ENCODE measurements at regions not wholly inside any gene's neighbourhood (a gene's known extent, or its start where the extent isn't known, plus 50 kb on each side); places are given as distances from the start of the nearest gene placed in this dataset.

DNA sequence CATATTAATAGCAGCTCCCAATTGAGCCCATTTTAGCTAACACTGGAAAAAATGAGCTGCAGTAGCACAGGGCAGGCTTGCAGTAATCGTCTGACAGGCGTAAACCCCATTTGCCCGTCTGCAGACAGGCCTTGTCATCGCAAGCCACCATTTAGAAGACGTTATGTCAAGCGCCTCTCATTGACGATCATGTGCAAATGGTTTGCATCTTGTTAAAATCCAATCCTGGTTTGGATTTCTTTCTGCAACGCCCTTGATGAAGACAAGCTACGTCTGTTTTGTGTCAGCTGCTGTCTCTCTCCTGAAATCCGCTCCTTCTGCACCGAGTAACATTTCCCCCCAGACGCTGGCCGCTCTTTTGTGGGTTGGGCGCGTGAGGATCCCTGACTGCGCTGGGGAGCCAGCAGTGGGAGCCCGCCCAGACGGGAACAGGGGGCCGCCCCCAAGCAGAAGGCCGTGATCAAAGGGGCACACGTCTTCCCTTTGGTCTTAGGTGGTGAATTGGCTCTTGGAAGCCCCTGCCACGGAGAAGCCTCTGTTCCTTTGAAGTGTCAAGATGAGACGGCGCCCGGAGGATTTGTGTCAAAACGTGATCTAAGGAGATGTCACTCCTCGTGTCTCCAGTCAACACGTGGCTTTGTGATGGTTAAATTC, 84.2 kb upstream of the GPC1 start:
- Histone ChIP-seq H3K4me1 (replicated peaks in 1 of 2) (no peaks in the 10 kb centered on the region), H3K27ac (no peak overlapping the region), H3K4me3 (no peak overlapping the region)
- ATAC-seq (replicated peaks in 6 of 8): peak in 2 of 8 experiments; percentile 74 to 86
- WGBS, 10 experiments: 0 to 87% (median 60%) methylated on average over 1 to 13 of the region's 28 CpGs; no CpG with 5 or more reads in 3 of the 10 experiments
- in situ Hi-C loops (cut with MboI; ENCODE audit: low pct_unique_long_range_greater_than_20kb in 2 of 9, low sequenced_read_pairs in 9 of 9, unreplicated experiment in 9 of 9): loop anchor here in 1 of 9 experiments (25.0 kb wide), 1 partner anchor 111 kb away; no protein-coding TSS in a partner anchor

DNA sequence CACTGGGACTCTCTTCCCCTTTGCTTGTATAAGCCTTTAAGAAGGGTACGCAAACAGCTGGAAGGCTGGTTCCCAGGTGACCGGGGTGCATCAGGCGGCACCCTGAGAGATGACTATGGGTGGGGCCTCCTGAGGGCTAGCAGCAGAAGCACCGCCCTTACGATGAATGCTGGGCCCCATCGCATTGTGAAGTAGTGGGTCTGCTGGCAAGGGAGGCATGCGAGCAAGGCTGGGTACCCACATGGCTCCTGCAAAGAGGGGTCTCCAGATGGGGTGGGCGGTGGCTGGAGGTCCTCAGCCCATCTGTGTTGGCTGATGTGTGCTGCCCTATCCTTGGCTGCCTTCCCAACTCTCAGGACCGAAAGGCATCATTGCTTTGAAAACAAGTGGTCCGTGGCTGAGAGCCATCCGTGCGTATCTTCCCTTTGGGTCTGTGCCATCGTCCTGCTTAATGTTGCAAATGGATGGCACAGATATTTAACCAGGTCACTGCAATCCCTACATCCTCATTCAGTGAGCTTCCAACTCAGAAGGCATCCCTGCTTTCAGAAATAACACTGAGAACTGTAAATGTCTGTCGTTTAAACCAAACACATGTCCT, 83.5 kb upstream of the GPC1 start:
- H3K4me1 ChIP-seq (replicated peaks in 1 of 2): no peaks in the 10 kb centered on the region
- no peak overlapping the region for H3K27ac ChIP-seq
- in situ Hi-C loops (cut with MboI; ENCODE audit: low pct_unique_long_range_greater_than_20kb in 2 of 9, low sequenced_read_pairs in 9 of 9, unreplicated experiment in 9 of 9): loop anchor here in 1 of 9 experiments (25.0 kb wide), 1 partner anchor 110 kb away; no protein-coding TSS in a partner anchor
- 20 to 90% (median 67%) methylated on average over 1 to 10 of the region's 14 CpGs; no CpG with 5 or more reads in 1 of the 10 experiments for WGBS, 10 experiments
- H3K4me3 ChIP-seq: no peak overlapping the region
- ATAC-seq (replicated peaks in 6 of 8): no peak

DNA sequence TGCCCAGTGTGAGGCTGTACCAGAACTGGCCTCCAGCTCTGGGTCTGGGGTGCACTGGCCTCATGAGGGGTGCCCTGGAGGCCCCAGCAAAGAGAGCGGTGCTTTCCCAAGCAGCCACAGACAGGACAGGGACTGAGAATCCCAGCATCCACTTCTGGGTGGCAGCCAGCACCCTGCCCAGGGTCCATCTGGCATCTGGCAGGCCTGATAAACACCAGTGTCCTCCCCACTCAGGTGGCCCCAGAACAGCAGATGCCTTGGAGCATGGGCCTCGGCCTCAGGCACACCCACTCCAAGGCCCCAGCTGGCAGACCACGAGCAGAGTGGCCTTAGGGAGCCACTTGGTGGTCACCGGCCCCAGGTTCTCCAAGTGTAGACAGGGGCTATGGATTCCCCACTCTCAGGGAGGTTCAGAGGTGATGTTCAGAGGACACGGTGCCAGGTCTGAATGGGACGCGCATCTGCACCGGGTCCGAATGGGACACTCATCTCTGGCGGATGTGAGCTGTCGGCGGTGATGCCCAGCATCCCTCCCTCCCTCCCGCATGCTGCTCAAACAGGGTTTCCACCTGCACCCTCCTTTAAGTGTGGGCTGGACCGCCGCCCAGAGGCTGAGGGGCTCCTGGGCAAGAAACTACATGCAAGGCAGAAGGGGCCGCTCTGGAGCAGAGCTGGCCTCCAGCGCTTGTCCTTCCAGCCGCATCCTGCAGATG, 82.2 kb upstream of the GPC1 start:
- in situ Hi-C loops (cut with MboI; ENCODE audit: low pct_unique_long_range_greater_than_20kb in 2 of 9, low sequenced_read_pairs in 9 of 9, unreplicated experiment in 9 of 9): loop anchor here in 1 of 9 experiments (25.0 kb wide), 1 partner anchor 109 kb away; no protein-coding TSS in a partner anchor
- WGBS, 10 experiments: 86 to 100% (median 88%) methylated on average over 1 to 10 of the region's 18 CpGs; no CpG with 5 or more reads in 6 of the 10 experiments
- Histone ChIP-seq H3K4me1 (replicated peaks in 1 of 2) (no peaks in the 10 kb centered on the region), H3K4me3 (no peak overlapping the region), H3K27ac (no peak overlapping the region)
- ATAC-seq (replicated peaks in 6 of 8): no peak

DNA sequence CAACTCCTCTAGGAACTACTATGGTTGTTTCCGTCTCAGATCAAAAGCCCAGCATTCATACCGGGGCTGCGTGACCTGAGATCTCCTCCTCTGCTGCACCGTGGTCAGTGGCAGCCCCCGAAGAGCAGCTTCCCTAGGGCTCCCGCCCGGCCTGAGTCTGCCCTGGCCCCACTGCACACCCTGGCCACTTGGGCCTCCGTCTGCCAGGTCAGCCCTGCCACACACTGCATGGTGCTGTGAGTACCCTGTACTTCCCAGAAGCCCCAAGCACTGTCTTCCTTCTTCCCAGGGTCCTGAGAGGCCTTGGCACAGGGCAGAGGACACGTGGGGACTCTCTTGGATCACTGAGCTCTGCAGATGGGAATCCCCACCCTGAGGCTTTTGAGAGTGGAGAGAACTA, 81.5 kb upstream of the GPC1 start:
- H3K4me1 ChIP-seq (replicated peaks in 1 of 2): no peaks in the 10 kb centered on the region
- H3K4me3 ChIP-seq: no peak overlapping the region
- in situ Hi-C loops (cut with MboI; ENCODE audit: low pct_unique_long_range_greater_than_20kb in 2 of 9, low sequenced_read_pairs in 9 of 9, unreplicated experiment in 9 of 9): loop anchor here in 1 of 9 experiments (25.0 kb wide), 1 partner anchor 108 kb away; no protein-coding TSS in a partner anchor
- no peak for ATAC-seq (replicated peaks in 6 of 8)
- 40 to 95% (median 76%) methylated on average over 1 to 3 of the region's 9 CpGs; no CpG with 5 or more reads in 5 of the 10 experiments for WGBS, 10 experiments
- no peak overlapping the region for H3K27ac ChIP-seq

DNA sequence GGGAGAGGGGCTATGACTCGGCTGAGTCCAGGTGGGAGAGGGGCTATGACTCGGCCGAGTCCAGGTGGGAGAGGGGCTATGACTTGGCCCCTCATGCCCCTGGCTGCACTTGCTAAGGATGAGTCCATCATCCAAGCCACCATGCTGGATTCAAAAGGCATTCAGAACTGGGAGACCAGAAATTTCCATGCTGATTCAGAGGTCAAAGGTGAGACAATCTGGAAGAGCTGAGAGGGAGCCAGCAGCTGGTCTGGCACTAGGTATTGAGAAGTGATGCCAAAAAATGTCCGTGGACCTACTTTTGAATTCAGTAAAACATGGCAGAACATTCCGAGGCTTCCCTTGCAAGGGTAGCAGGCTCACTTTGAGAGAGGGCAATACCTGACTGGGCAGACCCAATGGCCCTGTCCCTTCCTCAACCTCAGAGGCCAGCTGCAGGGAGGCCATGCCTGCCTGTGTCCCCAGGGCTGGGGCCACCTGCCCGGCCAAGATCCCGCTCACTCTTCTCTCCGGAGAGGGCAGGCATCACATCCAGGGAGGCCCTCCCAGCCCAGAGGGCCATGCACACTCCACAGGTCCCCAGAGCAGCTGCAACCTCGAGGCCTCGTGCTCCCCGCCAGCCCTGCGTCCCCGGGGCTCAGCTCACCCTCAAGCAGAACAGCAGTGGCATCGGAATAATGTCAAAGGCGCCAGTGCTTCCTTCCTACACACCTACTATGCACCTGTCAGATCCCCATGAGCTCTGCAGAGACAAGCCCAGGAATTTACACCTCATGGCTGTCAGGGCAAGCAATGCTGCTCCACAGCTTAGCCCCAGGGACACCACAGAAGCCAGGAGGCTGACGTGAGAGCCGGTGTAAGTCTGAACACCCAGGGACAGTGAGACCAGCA, 80.2 kb upstream of the GPC1 start:
- in situ Hi-C loops (cut with MboI; ENCODE audit: low pct_unique_long_range_greater_than_20kb in 2 of 9, low sequenced_read_pairs in 9 of 9, unreplicated experiment in 9 of 9): loop anchor here in 1 of 9 experiments (25.0 kb wide), 1 partner anchor 107 kb away; no protein-coding TSS in a partner anchor
- Histone ChIP-seq H3K27ac (no peak overlapping the region), H3K4me1 (replicated peaks in 1 of 2) (no peaks in the 10 kb centered on the region), H3K4me3 (no peak overlapping the region)
- no peak for ATAC-seq (replicated peaks in 6 of 8)
- 75 to 100% (median 82%) methylated on average over 1 to 4 of the region's 17 CpGs; no CpG with 5 or more reads in 4 of the 10 experiments for WGBS, 10 experiments

DNA sequence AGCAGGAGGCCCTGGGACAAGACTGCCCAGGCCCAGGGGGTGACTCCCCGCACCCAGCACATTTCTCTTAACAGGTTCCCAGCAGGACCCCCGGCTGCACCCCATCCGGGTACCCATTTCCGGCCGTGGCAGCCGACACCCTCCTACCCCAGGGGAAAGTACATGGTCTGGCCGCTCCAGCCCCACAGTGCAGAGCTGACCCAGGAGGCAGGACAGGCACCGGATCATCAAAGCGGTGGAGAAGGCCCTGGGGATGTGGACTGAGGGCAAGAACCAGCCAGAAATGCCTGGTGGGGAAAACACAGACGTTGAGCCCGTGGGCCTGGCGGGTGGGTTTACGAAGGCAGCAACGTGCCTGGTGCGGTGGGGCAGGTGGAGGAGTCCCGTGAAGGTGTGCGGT, 79.5 kb upstream of the GPC1 start:
- no peak for ATAC-seq (replicated peaks in 6 of 8)
- WGBS, 10 experiments: 69 to 100% methylated on average over 4 to 10 of the region's 17 CpGs; no CpG with 5 or more reads in 8 of the 10 experiments
- no peak overlapping the region for H3K4me3 ChIP-seq
- in situ Hi-C loops (cut with MboI; ENCODE audit: low pct_unique_long_range_greater_than_20kb in 2 of 9, low sequenced_read_pairs in 9 of 9, unreplicated experiment in 9 of 9): loop anchor here in 1 of 9 experiments (25.0 kb wide), 1 partner anchor 106 kb away; no protein-coding TSS in a partner anchor
- H3K4me1 ChIP-seq (replicated peaks in 1 of 2): no peaks in the 10 kb centered on the region
- no peak overlapping the region for H3K27ac ChIP-seq

DNA sequence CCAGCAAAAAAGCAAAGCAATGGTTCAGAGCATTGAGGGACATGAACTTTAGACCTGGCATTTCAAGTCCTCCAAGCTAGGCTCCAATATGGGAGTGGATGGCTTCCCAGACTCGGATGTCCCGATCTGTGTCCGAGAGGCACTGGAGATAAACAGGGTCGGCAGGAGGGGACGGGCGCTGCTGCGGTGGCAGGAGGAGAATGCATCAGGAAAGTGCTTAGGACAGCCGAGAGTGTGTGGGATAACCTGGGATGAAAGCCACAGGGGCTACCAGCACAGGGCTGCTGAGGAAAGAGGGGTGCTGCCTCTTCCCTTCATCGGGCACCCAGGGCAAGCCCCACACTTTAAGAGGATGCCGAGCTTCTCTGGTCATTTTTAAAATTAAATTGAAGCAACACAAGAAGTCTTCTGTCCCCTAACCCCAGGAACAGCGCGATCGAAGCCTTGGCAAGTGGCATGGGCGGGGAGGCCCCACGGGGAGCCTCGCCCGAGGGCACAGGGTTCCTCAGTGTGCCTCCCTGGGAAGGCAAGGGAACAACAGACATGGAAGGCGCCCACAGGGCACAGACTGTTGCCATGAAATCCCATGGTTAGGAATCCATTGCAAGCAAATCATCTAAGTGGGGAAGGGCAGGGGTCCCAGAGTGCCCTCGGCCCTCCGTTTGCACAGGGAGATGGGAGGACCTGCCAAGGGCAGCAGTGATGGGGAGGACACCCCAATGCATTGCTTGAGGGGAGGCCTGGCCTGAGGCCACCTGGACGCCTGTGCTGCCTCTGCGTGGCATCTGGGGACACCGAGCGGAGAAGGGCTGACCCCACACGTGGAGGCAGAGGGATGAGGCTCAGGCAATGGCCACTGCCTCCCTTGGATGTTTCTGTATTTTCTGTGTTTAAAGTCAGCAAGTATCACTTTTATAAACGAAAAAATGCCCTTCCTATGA, 78.5 kb upstream of the GPC1 start:
- ATAC-seq (replicated peaks in 6 of 8): no peak
- Histone ChIP-seq H3K4me3 (no peak overlapping the region), H3K4me1 (replicated peaks in 1 of 2) (no peaks in the 10 kb centered on the region), H3K27ac (no peak overlapping the region)
- in situ Hi-C loops (cut with MboI; ENCODE audit: low pct_unique_long_range_greater_than_20kb in 2 of 9, low sequenced_read_pairs in 9 of 9, unreplicated experiment in 9 of 9): loop anchor here in 1 of 9 experiments (25.0 kb wide), 1 partner anchor 105 kb away; no protein-coding TSS in a partner anchor
- WGBS, 10 experiments: 17 to 80% (median 63%) methylated on average over 1 to 13 of the region's 26 CpGs; no CpG with 5 or more reads in 1 of the 10 experiments

DNA sequence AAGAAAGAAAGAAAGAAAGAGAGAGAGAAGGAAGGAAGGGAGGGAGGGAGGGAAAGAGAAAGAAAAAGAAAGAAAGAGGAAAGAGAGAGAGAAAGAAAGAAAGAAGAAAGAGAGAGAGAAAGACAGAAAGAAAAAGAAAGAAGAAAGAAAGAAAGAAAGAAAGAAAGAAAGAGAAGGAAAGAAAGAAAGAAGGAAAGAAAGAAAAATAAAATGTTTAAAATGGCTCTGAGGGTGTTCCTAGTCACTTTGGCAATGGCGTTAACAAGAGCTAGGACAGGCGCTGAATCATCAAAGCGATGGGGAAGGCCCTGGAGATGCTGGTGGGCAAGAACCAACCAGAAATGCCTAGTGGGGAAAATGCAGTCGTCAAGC, 77.8 kb upstream of the GPC1 start:
- Histone ChIP-seq H3K4me3 (no peak overlapping the region), H3K4me1 (replicated peaks in 1 of 2) (no peaks in the 10 kb centered on the region), H3K27ac (no peak overlapping the region)
- in situ Hi-C loops (cut with MboI; ENCODE audit: low pct_unique_long_range_greater_than_20kb in 2 of 9, low sequenced_read_pairs in 9 of 9, unreplicated experiment in 9 of 9): loop anchor here in 1 of 9 experiments (25.0 kb wide), 1 partner anchor 105 kb away; no protein-coding TSS in a partner anchor
- WGBS, 10 experiments: 43 to 96% (median 81%) methylated on average over 3 to 4 of the region's 4 CpGs
- ATAC-seq (replicated peaks in 6 of 8): no peak

DNA sequence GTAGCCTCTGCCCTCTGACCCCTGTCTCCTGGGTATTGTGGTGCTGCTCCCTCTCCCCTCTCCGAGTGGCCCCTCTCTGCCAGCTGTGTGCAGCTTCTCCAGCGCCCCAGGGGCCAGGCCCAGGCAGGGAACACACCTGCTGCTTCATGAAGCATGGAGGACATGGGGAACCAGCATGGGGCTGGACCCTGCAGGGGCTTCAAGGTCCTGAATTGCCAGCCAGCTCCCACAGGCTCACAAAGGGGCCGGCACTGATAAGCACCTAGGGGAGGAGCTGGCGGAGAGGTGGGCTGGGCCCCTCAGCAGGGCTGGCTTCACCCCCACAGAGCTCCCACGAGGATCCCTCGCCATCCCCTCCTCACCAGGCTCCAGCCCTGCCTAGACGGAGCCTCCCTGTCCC, 77.4 kb upstream of the GPC1 start:
- H3K27ac ChIP-seq: no peak overlapping the region
- 74% methylated on average over 3 of the region's 7 CpGs; no CpG with 5 or more reads in 9 of the 10 experiments for WGBS, 10 experiments
- in situ Hi-C loops (cut with MboI; ENCODE audit: low pct_unique_long_range_greater_than_20kb in 2 of 9, low sequenced_read_pairs in 9 of 9, unreplicated experiment in 9 of 9): loop anchor here in 1 of 9 experiments (25.0 kb wide), 1 partner anchor 104 kb away; no protein-coding TSS in a partner anchor
- no peak overlapping the region for H3K4me3 ChIP-seq
- H3K4me1 ChIP-seq (replicated peaks in 1 of 2): no peaks in the 10 kb centered on the region
- ATAC-seq (replicated peaks in 6 of 8): no peak

DNA sequence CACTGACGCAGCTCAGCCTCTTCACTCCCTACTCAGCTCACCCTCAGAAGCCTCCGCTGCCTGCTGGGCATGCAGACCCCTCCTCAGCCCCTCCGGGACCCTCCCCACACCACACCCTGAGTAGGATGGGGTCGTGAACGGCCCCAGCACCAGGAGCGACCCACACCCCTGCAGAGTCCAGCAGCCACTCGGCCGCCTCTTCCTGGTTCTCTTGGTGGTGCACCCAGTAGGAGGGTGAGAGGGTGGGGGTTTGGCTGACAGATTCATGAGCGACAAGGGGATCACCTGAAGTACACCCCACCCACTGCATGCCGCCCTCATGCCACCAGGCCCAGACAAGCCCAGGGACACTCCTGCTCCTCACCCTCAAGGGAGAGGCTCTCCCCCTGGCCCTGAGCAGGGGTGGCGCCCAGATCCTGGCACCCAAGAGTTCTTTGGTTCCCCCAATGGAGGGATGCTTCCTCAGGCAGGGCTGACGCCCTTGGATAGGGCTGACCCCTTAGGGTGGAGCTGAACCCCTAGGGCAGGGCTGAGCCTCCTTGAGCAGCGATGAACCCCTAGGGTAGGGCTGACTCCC, 76.6 kb upstream of the GPC1 start:
- Histone ChIP-seq H3K4me3 (no peak overlapping the region), H3K27ac (no peak overlapping the region), H3K4me1 (replicated peaks in 1 of 2) (peaks cover 2 to 5% of the 10 kb centered on the region in 2 donors)
- in situ Hi-C loops (cut with MboI; ENCODE audit: low pct_unique_long_range_greater_than_20kb in 2 of 9, low sequenced_read_pairs in 9 of 9, unreplicated experiment in 9 of 9): loop anchor here in 1 of 9 experiments (25.0 kb wide), 1 partner anchor 103 kb away; no protein-coding TSS in a partner anchor
- ATAC-seq (replicated peaks in 6 of 8): peak in 1 of 8 experiments; percentile 54
- 0 to 90% (median 82%) methylated on average over 1 to 4 of the region's 13 CpGs; no CpG with 5 or more reads in 6 of the 10 experiments for WGBS, 10 experiments

DNA sequence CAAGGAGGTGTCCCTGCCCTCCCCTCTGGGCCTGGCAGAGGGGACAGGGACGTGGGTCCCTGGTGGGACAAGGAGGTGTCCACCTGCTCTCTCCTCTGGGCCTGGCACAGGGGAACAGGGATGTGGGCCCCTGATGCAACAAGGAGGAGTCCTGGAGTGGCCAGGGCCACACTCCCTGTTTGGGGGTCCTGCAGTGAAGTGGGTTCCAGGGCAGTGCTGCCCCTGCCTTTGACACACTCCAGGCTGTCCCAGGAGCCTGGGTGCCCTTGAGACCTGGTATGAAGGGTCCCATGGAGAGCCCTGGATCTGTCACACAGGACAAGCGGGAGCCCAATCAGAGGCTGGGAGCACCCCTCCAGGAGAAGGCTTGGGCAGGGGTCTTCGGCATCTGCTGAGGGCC, 75.8 kb upstream of the GPC1 start:
- ATAC-seq (replicated peaks in 6 of 8): no peak
- 60 to 75% (median 74%) methylated on average over 1 to 2 of the region's 3 CpGs; no CpG with 5 or more reads in 7 of the 10 experiments for WGBS, 10 experiments
- H3K4me1 ChIP-seq (replicated peaks in 1 of 2): peaks cover 2 to 6% of the 10 kb centered on the region in 2 donors
- H3K27ac ChIP-seq: no peak overlapping the region
- in situ Hi-C loops (cut with MboI; ENCODE audit: low pct_unique_long_range_greater_than_20kb in 2 of 9, low sequenced_read_pairs in 9 of 9, unreplicated experiment in 9 of 9): loop anchor here in 1 of 9 experiments (25.0 kb wide), 1 partner anchor 103 kb away; no protein-coding TSS in a partner anchor
- no peak overlapping the region for H3K4me3 ChIP-seq

Measured in motor neuron (in vitro differentiated cells).